HCT116 (cell line): ENCODE measurements at regions not wholly inside any gene's neighbourhood (a gene's known extent, or its start where the extent isn't known, plus 50 kb on each side); places are given as distances from the start of the nearest gene placed in this dataset.

Experiments used
- ATAC-seq: fragments of 200-7000 bp; cut with Tn5 transposase; 2 replicates; pipeline ENCODE4 v1.9.1; 2020; ENCODE audit warnings: mild to moderate bottlenecking, moderate library complexity
- BruUV-seq: library from RNA; stranded (reverse); fragments of 400-500 nt; replicated peaks from 2 replicates; lab custom pipeline; 2021; lab: Mats Ljungman, UMichigan
- CTCF ChIA-PET: fragments of 300-600 bp; sonication (Branson Sonifier 250); formaldehyde crosslinking; loops from one replicate; lab custom pipeline; 2021; ENCODE audit warnings: antibody characterized with exemption; lab: Charles Lee
- POLR2A ChIA-PET: fragments of 300-600, 350-600 bp; sonication (Branson Sonifier 250); formaldehyde crosslinking; loops from one replicate; lab custom pipeline; 2021; ENCODE audit warnings: antibody characterized with exemption; lab: Charles Lee
- RAD21 ChIA-PET, 2 experiments: fragments of 300-600 bp; sonication (Branson Sonifier 250); formaldehyde crosslinking; loops; one replicate each; lab custom pipeline; 2023; ENCODE audit warnings: low total read pairs in 2 of 2; ENCODE audit not compliant: uncharacterized antibody in 2 of 2, unreplicated experiment in 2 of 2, low non-redundant PET in 1 of 2; lab: Charles Lee
- DNase-seq: peaks from one replicate; pipeline ENCODE4 v3.0.0-alpha.2; 2010; ENCODE audit warnings: low read depth, low spot score
- H2AFZ ChIP-seq: fragments of 200-600 bp; shearing (Covaris generic), sonication (generic); 2 replicates; pipeline ENCODE4 v1.6.1; 2017; ENCODE audit warnings: low read depth, mixed run types, mixed read lengths, antibody characterized with exemption, low read length; ENCODE audit not compliant: poor library complexity, severe bottlenecking
- H3K27ac ChIP-seq: 2 replicates; pipeline ENCODE4 v1.5.1; 2012; ENCODE audit warnings: low read depth, low read length
- H3K27me3 ChIP-seq: fragments of 200-600 bp; sonication (generic); 2 replicates; pipeline ENCODE4 v1.6.1; 2016; ENCODE audit warnings: mixed run types, low read length, mixed read lengths; ENCODE audit not compliant: insufficient read depth
- H3K36me3 ChIP-seq, 2 experiments: fragments of 200-500 bp in 1 of 2; fragments of 200-600 bp in 1 of 2; sonication (Bioruptor generic) in 1 of 2; sonication (generic) in 1 of 2; 2 replicates each; pipeline versions ENCODE4 v1.5.1 to v1.6.1; 2014 to 2016; ENCODE audit warnings: low read length in 2 of 2, inconsistent platforms in 1 of 2, mixed read lengths in 1 of 2, mixed run types in 1 of 2; ENCODE audit not compliant: insufficient read depth in 2 of 2, control insufficient read depth in 1 of 2
- H3K4me1 ChIP-seq, 2 experiments: fragments of 200-600 bp in 1 of 2; sonication (generic) in 1 of 2; 2 replicates each; pipeline versions ENCODE4 v1.5.1 to v1.6.1; 2012 to 2017; ENCODE audit warnings: low read length in 2 of 2, inconsistent platforms in 1 of 2, mild to moderate bottlenecking in 1 of 2, mixed read lengths in 1 of 2, mixed run types in 1 of 2, moderate library complexity in 1 of 2; ENCODE audit not compliant: insufficient read depth in 2 of 2, control insufficient read depth in 1 of 2
- H3K4me2 ChIP-seq: fragments of 200-600 bp; sonication (generic); 2 replicates; pipeline ENCODE4 v1.6.1; 2017; ENCODE audit warnings: mixed run types, low read length, mixed read lengths
- H3K4me3 ChIP-seq, 2 experiments: fragments of 200-600 bp in 1 of 2; sonication (generic) in 1 of 2; replicated peaks in 1 of 2; 2 replicates each; pipeline ENCODE4 v1.5.1; 2011 to 2016; ENCODE audit warnings: low read length in 2 of 2, control low read depth in 1 of 2, low read depth in 1 of 2, mild to moderate bottlenecking in 1 of 2, mixed read lengths in 1 of 2, mixed run types in 1 of 2
- H3K79me2 ChIP-seq: fragments of 200-600 bp; sonication (generic); 2 replicates; pipeline ENCODE4 v1.6.1; 2017; ENCODE audit warnings: mild to moderate bottlenecking, mixed run types, low read length, moderate library complexity, mixed read lengths; ENCODE audit not compliant: insufficient read depth
- H3K9ac ChIP-seq: fragments of 200-600 bp; sonication (generic); 2 replicates; pipeline ENCODE4 v1.6.1; 2016; ENCODE audit warnings: low read length, mixed read lengths
- H3K9me2 ChIP-seq: fragments of 200-600 bp; sonication (generic), shearing (Covaris generic); 2 replicates; pipeline ENCODE4 v1.6.1; 2017; ENCODE audit warnings: mixed run types, mild to moderate bottlenecking, moderate library complexity; ENCODE audit not compliant: insufficient read depth
- H3K9me3 ChIP-seq, 2 experiments: fragments of 200-500 bp in 1 of 2; fragments of 200-600 bp in 1 of 2; sonication (Bioruptor generic) in 1 of 2; sonication (generic) in 1 of 2; 2 replicates each; pipeline ENCODE4 v1.6.1; 2014 to 2017; ENCODE audit warnings: low read length in 2 of 2, mixed read lengths in 2 of 2, inconsistent platforms in 1 of 2, low read depth in 1 of 2, mild to moderate bottlenecking in 1 of 2, mixed run types in 1 of 2, moderate library complexity in 1 of 2; ENCODE audit not compliant: control insufficient read depth in 1 of 2, insufficient read depth in 1 of 2
- H4K20me1 ChIP-seq: fragments of 200-600 bp; sonication (generic), shearing (Covaris generic); 2 replicates; pipeline ENCODE4 v1.6.1; 2017; ENCODE audit warnings: mixed run types, mild to moderate bottlenecking, moderate library complexity; ENCODE audit not compliant: insufficient read depth
- CEBPB ChIP-seq: IDR thresholded peaks from 2 replicates; pipeline ENCODE4 v1.6.1; 2012; ENCODE audit warnings: low read depth
- CTCF ChIP-seq, 3 experiments: fragments of 200-600 bp in 1 of 3; sonication (generic) in 1 of 3; IDR thresholded peaks in 2 of 3; conservative IDR thresholded peaks in 1 of 3; 2 replicates each; pipeline ENCODE4 v1.5.1; 2012 to 2017; ENCODE audit warnings: low read depth in 2 of 3, low read length in 2 of 3, antibody characterized with exemption in 1 of 3, borderline replicate concordance in 1 of 3, control low read depth in 1 of 3, mild to moderate bottlenecking in 1 of 3, mixed read lengths in 1 of 3, mixed run types in 1 of 3, moderate library complexity in 1 of 3; ENCODE audit not compliant: insufficient read depth in 1 of 3
- EGR1 ChIP-seq: IDR thresholded peaks from 2 replicates; pipeline ENCODE4 v1.6.1; 2012; ENCODE audit warnings: low read depth
- RAD21 ChIP-seq: IDR thresholded peaks from 2 replicates; pipeline ENCODE4 v1.6.1; 2012; ENCODE audit warnings: low read depth, mild to moderate bottlenecking
- REST ChIP-seq: IDR thresholded peaks from 2 replicates; pipeline ENCODE4 v1.6.1; 2012; ENCODE audit warnings: low read depth
- SIN3A ChIP-seq: IDR thresholded peaks from 2 replicates; pipeline ENCODE4 v1.6.1; 2012; ENCODE audit warnings: low read depth
- SRF ChIP-seq: IDR thresholded peaks from 2 replicates; pipeline ENCODE4 v1.6.1; 2012; ENCODE audit warnings: low read depth
- ZBTB33 ChIP-seq: IDR thresholded peaks from 2 replicates; pipeline ENCODE4 v1.6.1; 2011; ENCODE audit warnings: mild to moderate bottlenecking, low read length, moderate library complexity; ENCODE audit not compliant: insufficient replicate concordance; ENCODE audit errors: extremely low read depth
- ZNF274 ChIP-seq: fragments of 200-500 bp; sonication (Bioruptor generic); IDR thresholded peaks from 2 replicates; pipeline ENCODE4 v1.6.1; 2014; ENCODE audit warnings: mild to moderate bottlenecking, low read depth, low read length, inconsistent platforms
- intact Hi-C: fragments of 100-400 bp; cut with micrococcal nuclease; formaldehyde crosslinking; loops from 2 replicates; pipeline ENCODE4 v1.10.0; 2022

GRCh38 chr7:15105711-15106110 lies 203.2 kb upstream of the DGKB start:
- no peaks in the 10 kb centered on the region for H4K20me1 ChIP-seq
- BruUV-seq = no TSS peak
- H3K4me3 ChIP-seq = no peak overlapping the region
- DNase-seq = no peak
- H3K4me2 ChIP-seq = no peak overlapping the region
- ATAC-seq = no peak
- H3K9me2 ChIP-seq = no peaks in the 10 kb centered on the region
- no peaks in the 10 kb centered on the region for H3K27me3 ChIP-seq
- intact Hi-C loops = no loop called here
- peak overlapping the region; percentile 4 for H2AFZ ChIP-seq
- ChIA-PET POLR2A (no interaction called here), RAD21 (no interaction called here)
- no peak overlapping the region for H3K27ac ChIP-seq
- no peaks in the 10 kb centered on the region for H3K9me3 ChIP-seq
- no peaks in the 10 kb centered on the region for H3K4me1 ChIP-seq
- H3K9ac ChIP-seq = no peak overlapping the region
- TF ChIP-seq ZNF274 (no peak), SRF (no peak), REST (no peak), EGR1 (no peak), SIN3A (no peak), RAD21 (no peak), CTCF (IDR thresholded peaks at IDR 0.05 in 2 of 3, conservative IDR thresholded peaks at IDR 0.05 in 1 of 3; ENCODE audit: borderline replicate concordance in 1 of 3, insufficient read depth in 1 of 3, low read depth in 2 of 3, low read length in 2 of 3) (no peak), ZBTB33 (no peak), CEBPB (no peak)
- TF ChIP-seq, all 23 proteins: peak for 0
- no peaks in the 10 kb centered on the region for H3K79me2 ChIP-seq
- CTCF ChIA-PET = no interaction called here
- H3K36me3 ChIP-seq = no peaks in the 10 kb centered on the region
